ENCODE measurements at regions not wholly inside any gene's neighbourhood (a gene's known extent, or its start where the extent isn't known, plus 50 kb on each side); places are given as distances from the start of the nearest gene placed in this dataset.
"Not testable (repeated sequence)": the region's sequence is repeated elsewhere in the genome, so short reads cannot be mapped to it uniquely, and the experiment has no call there.

DNA sequence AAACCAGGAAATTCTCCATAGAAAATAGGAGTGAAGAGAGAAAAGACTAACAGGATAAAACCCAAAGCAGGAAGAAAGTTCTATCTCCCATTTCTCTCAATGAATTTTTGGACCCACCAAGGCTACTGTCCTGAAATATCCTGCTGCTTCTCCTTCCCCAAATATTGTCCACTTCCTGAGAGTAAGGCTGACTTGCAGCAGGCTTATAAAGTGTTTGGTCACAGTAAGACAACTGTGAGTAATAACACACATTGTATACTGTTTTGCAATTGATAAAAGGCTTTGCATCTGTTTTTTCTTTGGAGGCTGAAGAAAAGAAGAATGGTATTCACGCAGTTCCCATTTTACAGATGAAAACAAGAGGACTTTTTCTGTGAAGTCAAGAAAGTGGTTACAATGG, 52.8 kb downstream of the FOXD4L6 start:
- not testable (repeated sequence) for DNase-seq (ENCODE audit: low read depth); H3K4me3 ChIP-seq (ENCODE audit: low read depth, low read length)

DNA sequence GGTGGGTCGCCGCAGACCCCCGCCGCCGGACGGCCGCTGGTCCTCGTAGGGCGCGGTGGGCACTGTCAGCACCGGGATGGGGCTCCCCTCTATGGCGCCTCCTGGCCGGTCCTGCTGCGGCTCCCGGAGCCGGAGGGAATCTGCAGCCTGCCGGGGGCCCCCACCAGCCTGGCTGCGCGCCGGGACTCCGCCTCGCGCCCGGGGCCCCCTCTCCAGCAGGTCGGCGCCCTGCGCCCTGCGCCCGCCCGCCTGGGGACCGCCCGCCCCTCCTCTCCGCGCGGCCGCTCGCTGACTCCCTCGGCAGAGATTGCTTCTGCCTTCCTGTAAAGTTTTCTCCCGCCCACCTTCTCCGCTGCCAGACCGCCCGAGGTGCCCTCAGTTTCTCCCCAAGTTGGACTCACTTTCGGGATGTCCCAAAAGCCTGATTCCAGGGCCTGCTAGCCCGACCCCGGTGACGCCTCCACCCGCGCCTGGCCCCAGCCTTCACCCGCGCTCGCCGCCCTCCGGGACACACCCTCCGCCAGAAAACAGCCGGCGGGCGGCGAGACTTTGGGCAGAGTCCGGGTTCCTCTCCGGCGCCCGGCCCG, 54.0 kb downstream of the FOXD4L6 start:
- DNase-seq (ENCODE audit: low read depth), result not testable (repeated sequence)
- peak overlapping the region; percentile 62 for H3K4me3 ChIP-seq (ENCODE audit: low read depth, low read length)

DNA sequence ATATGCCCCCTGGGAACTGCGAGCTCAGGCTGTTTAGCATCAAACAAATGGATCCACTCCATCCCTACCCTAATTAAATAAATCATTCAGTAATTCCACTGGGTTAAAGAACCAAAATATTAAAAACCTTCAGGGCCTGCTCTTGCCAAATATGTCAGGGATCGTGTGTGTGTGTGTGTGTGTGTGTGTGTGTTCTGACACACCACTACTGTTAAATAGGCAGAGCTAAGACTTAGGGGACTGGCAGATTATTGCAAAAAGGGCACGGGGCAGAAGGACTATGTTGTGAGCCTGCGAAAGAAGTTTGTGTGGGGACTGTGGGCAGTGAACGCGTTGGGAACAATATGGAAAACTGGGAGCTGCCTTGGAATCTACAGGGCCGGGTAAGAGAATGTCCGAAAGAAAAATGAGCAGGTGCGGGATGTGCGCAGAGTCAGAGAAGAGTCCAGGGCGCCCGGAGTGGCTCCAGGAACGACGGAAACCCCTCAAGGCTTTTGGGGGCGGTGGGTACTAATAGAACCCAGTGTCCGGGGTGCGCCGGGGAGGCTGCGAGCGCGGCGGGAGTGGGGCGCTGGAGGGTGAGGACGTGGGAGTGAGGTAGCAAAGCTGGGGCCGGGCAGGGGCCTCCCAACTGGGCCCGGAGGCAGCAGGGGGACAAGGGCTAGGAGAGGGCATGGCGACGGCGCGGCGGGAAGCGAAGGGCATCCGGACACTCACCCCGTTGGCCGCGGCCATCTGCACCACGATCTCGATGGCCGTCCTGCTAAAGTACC, 54.8 kb downstream of the FOXD4L6 start:
- peak overlapping the region; percentile 62 for H3K4me3 ChIP-seq (ENCODE audit: low read depth, low read length)
- DNase-seq (ENCODE audit: low read depth), result peak; percentile 10

DNA sequence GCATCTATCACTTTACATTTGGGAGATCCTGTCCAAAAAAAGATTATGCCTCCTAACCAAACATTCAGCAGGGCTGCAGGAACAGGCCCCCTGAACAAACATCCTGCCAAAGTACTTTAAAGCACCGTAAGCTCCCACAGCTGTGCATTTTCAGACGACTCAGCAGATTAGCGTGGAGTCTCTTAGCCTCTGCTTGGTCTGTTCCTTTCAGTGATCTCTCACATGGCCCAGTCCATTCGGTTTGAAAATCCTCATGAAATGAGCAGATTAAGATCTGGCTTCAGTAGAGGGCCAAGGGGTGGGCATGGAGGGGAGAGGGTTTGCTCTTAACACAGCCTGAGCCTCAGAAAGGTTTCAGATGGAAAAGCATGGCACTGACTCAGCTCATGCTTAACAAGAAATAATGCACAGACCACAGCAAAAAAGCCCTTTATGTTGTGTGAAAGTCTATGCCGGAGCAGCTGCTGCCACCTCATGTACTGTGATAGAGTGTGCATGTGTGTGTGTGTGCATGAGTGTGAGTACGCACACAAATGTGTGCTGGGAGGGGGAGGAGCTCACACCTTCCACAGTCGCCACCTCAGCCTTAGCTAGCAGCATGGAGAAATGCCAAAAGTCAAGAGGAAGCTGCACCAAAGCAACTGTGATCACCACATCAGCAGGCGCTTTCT, 64.2 kb downstream of the FOXD4L6 start:
- peak overlapping the region; percentile 21 for H3K4me3 ChIP-seq (ENCODE audit: low read depth, low read length)
- peak; percentile 14 for DNase-seq (ENCODE audit: low read depth)

- DNase-seq (ENCODE audit: low read depth), result peak; percentile 6
- H3K4me3 ChIP-seq (ENCODE audit: low read depth, low read length), result not testable (repeated sequence)
Observed at GRCh38 chr9:41063243-41063642, 65.2 kb downstream of the FOXD4L6 start.

GRCh38 chr9:41059603-41060002, 68.9 kb downstream of the FOXD4L6 start:
- DNase-seq (ENCODE audit: low read depth); H3K4me3 ChIP-seq (ENCODE audit: low read depth, low read length): not testable (repeated sequence)

DNA sequence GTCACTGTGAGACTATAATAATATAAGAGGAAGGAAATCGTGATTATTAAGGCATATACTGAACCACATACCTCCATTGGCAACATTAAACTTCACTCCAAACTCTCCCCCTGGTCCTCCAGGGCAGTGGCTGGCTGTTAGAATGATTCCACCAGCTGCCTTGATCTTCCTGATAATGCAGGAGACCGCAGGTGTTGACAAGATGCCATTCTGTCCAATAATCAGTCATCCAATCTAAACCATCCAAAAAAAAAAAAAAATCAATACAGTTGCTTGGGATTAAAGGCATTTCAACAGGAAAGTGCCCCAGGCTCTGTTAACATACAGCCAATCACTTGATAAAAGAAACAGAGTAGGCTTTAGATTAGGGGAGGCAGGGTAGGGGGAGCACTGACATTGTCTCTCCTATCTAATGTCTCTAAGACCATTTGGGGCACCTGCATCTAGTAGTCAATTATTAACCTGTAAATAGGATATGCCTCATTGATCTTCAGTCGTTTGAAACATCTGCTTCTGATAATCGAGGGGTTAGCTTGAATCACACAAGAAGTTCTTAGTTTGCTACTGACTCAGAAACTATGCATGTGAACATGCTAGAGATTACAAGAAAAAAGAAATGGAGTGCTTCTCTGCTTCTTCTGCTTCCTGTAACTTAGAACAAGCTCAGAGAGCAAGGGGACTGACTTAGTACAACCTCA, 74.7 kb downstream of the FOXD4L6 start:
- not testable (repeated sequence) for H3K4me3 ChIP-seq (ENCODE audit: low read depth, low read length); DNase-seq (ENCODE audit: low read depth)

- H3K4me3 ChIP-seq (ENCODE audit: low read depth, low read length); DNase-seq (ENCODE audit: low read depth): not testable (repeated sequence)
Observed at GRCh38 chr9:41048672-41049071, 79.8 kb downstream of the FOXD4L6 start.

DNA sequence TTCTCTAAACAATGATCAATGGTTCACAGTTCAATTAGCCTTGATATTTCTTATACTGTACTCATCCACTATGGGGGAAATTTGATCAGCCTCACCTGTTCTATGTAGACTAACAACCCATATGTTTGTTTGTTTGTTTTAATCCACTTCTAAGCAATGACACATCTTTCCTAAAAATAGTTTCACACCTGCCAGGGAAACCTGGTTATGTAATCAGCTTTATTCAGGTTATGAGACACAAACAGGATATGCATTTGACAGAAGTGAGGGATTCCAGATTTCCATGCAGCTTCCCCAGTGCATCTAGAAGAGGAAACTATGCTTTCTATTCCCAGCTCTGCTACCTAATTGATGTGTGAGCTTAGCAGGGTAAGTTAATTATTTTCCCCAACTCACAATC, 80.7 kb downstream of the FOXD4L6 start:
- not testable (repeated sequence) for DNase-seq (ENCODE audit: low read depth); H3K4me3 ChIP-seq (ENCODE audit: low read depth, low read length)

GRCh38 chr9:41044930-41045329, 83.6 kb downstream of the FOXD4L6 start:
- DNase-seq (ENCODE audit: low read depth), result not testable (repeated sequence)

GRCh38 chr9:41043433-41043832, 85.0 kb downstream of the FOXD4L6 start:
- DNase-seq (ENCODE audit: low read depth); H3K4me3 ChIP-seq (ENCODE audit: low read depth, low read length): not testable (repeated sequence)

More at GRCh38 chr9:41044930-41045329, 83.6 kb downstream of the FOXD4L6 start:
- H3K4me3 ChIP-seq (ENCODE audit: low read depth, low read length), result not testable (repeated sequence)

GRCh38 chr9:41042111-41042510, 86.4 kb downstream of the FOXD4L6 start:
- not testable (repeated sequence) for DNase-seq (ENCODE audit: low read depth); H3K4me3 ChIP-seq (ENCODE audit: low read depth, low read length)

- H3K4me3 ChIP-seq (ENCODE audit: low read depth, low read length), result not testable (repeated sequence)
Observed at GRCh38 chr9:41040705-41041342, 87.7 kb downstream of the FOXD4L6 start.

DNA sequence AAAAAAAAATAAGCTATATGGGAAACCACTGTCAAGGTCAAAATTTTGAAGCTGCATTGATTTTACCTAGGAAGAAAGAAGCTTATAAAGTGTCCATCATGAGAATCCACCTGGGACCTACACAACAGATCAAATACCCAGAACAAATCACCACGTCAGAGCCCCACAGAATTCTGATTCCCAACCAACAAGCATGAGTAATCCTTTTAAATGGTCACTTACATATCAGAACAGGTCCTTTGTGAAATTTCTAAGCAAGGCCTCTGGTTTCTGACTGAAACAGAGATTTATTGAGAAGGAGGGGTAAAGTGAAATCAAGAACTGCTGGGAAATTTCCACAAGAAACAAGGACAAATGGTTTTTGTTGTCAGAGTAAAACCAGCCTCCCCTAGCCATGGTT, 93.2 kb downstream of the FOXD4L6 start:
- H3K4me3 ChIP-seq (ENCODE audit: low read depth, low read length), result not testable (repeated sequence)
- peak; percentile 32 for DNase-seq (ENCODE audit: low read depth)

More at GRCh38 chr9:41040705-41041342, 87.7 kb downstream of the FOXD4L6 start:
- DNase-seq (ENCODE audit: low read depth), result not testable (repeated sequence)

DNA sequence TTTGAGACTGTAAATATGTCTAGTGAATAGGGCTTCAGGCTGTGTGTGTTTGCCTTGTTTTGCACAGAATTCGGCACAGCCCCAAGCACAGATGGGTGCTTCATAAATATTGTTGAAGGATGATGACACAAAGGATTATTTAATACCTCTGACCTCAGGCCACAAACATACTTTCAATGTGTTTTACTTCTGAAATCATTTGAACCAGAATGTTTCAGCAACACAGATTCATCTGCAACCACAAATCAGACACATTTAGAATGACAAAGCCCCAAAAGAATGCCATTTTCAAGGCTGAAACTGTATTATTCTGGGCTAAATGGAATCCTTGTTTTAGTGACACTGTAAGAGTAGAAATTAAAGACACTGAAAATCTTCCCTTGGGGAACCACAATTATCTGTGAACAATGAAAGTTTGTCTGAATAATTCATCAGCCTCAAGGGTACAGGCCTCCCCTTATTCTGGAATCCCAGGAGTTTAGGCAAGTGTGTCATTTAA, 93.7 kb downstream of the FOXD4L6 start:
- peak; percentile 46 for DNase-seq (ENCODE audit: low read depth)
- H3K4me3 ChIP-seq (ENCODE audit: low read depth, low read length), result not testable (repeated sequence)

DNA sequence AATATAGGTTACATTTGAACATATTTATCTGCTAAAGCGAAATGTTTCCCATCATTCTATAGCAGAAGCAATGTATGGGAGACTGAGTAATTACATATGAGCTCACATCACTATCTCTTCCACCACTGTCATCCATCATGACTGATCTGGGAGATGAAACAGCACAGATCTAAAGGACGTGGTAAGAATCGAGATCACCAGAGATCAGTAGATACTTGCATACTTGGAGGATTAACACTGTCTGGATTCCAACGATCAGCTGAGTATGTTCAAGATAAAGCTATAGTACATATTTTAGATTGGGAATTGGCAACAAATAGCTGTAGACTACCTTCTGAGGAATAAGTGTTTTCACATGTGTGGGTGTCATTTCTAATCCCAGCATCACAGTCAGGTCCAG, 94.6 kb downstream of the FOXD4L6 start:
- H3K4me3 ChIP-seq (ENCODE audit: low read depth, low read length); DNase-seq (ENCODE audit: low read depth): not testable (repeated sequence)

DNA sequence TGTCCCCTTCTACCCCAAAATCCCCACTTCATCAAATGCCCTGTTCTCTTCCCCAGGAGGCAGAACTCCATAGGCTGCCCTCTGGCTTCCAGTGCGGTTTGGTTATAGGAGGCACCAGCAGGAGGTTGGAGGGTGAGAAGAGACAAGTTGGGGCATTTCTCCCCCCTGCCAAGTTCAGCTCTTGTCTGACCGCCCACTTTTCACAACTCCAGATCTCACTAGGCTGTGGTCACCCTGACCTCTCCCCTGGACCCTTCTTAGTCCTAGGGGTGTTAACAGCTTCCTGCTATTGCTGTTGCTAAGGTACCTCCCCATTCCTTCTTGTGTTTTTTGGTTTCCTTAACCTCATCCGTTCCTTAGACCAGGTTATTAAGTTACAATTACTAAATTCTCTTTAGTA, 95.1 kb downstream of the FOXD4L6 start:
- not testable (repeated sequence) for H3K4me3 ChIP-seq (ENCODE audit: low read depth, low read length); DNase-seq (ENCODE audit: low read depth)

DNA sequence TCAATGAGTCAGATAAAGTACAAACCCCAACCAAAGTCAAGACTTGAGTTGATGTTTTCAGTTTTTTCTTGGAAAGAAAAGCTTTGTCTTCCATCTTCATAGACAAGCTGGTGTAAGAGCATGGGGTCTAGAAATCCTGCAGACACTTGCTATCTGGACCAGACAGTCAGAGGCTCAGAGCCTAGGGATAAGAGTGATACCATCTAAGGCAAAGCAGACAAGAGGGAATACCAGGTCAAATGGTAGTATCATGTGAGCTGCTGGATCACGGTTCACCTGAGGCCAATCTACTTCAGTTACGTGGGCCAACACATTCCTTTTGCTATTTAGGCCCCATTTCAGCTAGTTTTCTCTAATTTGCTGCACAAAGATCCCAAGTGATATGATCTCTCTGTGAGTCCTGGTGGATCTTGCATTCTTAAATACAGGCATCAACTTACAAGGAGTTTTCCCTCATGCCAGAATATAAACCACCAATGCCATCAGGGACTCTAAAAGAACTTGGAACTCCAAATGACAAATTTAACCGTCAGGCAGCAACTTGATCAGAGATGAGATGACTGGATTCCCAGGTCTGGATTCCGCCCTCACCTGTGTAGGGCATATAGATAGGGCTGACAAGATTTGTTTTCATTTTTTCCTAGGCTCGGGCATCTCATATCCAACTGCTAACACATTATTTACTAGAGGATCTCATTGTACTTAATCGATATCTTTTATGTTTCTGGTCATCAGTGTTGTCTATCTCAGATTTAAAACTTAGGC, 101.4 kb downstream of the FOXD4L6 start:
- not testable (repeated sequence) for DNase-seq (ENCODE audit: low read depth); H3K4me3 ChIP-seq (ENCODE audit: low read depth, low read length)

Measured in skeletal muscle cell (primary cell).